Stomach (tissue), 4 donors: ENCODE measurements at regions not wholly inside any gene's neighbourhood (a gene's known extent, or its start where the extent isn't known, plus 50 kb on each side); places are given as distances from the start of the nearest gene placed in this dataset.

ENCODE experiments used
- CTCF ChIP-seq, 7 experiments: fragments of 450-650 bp in 4 of 7; fragments of 200-600 bp in 3 of 7; sonication (generic) in 3 of 7; IDR thresholded peaks; one replicate each; pipeline ENCODE4 v1.5.1; 2016 to 2019; ENCODE audit warnings: antibody characterized with exemption in 7 of 7, control low read depth in 2 of 7, mild to moderate bottlenecking in 1 of 7
- EP300 ChIP-seq: sonication (generic); formaldehyde crosslinking; IDR thresholded peaks from one replicate; pipeline ENCODE4 v1.6.1; 2017; ENCODE audit warnings: antibody characterized with exemption
- POLR2A ChIP-seq, 4 donors: fragments of 450-650 bp; IDR thresholded peaks; one replicate each; pipeline ENCODE4 v1.6.1; 2016; ENCODE audit warnings: antibody characterized with exemption in 4 of 4, control low read depth in 2 of 4, mild to moderate bottlenecking in 1 of 4, moderate library complexity in 1 of 4
- POLR2AphosphoS5 ChIP-seq, 3 donors: sonication (generic); formaldehyde crosslinking; IDR thresholded peaks; one replicate each; pipeline ENCODE4 v1.6.1; 2016; ENCODE audit warnings: antibody characterized with exemption in 3 of 3

DNA sequence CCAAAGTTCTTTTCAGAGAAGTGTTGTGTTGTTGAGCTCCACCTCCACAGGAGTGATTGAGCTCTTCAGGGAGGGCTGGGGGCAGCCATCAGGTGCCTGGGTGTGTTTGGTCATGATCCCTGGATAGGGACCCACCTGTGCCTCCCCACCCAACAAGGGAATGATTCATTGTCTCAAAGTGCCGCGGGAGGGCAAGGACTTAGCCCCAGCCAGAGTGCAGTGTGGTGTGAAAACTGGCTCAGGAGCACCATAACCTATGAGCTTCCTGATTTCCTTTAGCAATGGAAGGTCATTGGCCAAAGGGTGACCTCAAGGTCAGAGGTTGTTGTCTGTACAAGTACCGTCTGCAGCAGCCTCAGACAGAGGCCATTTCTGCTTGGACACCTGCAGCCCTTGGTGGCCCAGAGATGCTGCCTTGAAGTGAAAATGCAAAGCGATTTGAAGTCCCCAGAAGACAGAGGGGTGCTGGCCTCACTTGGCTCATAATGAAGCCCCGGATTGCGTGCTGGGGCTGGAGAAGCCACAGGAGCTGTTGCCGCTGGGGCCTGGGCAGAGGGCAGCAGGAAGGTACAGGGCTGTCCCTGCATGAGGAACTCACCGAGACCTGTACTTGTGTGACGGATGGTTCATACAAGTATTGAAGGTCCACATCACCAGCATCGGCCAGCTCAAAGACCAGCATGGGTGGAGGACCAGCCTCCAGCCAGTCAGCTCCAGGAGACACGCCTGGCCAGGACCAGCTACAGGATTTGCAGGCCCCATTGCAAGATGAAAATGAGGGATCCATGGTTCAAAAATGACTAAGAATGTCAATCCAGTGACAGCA lies 100.6 kb upstream of the DUSP22 start:
- TF ChIP-seq CTCF (IDR thresholded peaks at IDR 0.05): no peak
- TF ChIP-seq POLR2A (IDR thresholded peaks at IDR 0.05): no peak
- no peak for TF ChIP-seq POLR2AphosphoS5 (IDR thresholded peaks at IDR 0.05)
- TF ChIP-seq EP300: no peak
